Mesendoderm (in vitro differentiated cells): ENCODE measurements at regions not wholly inside any gene's neighbourhood (a gene's known extent, or its start where the extent isn't known, plus 50 kb on each side); places are given as distances from the start of the nearest gene placed in this dataset.

Source experiments
- DNase-seq: peaks from one replicate; pipeline ENCODE4 v3.0.0; 2013
- H2AK5ac ChIP-seq: 2 replicates; pipeline ENCODE4 v1.6.1; 2013; ENCODE audit warnings: low read length, inconsistent platforms
- H2BK120ac ChIP-seq: 2 replicates; pipeline ENCODE4 v1.6.1; 2013; ENCODE audit warnings: low read depth, mild to moderate bottlenecking, low read length, moderate library complexity, mixed read lengths
- H2BK15ac ChIP-seq: replicated peaks from 2 replicates; pipeline ENCODE4 v1.6.1; 2013; ENCODE audit warnings: low read depth, mild to moderate bottlenecking, moderate library complexity
- H2BK5ac ChIP-seq: 2 replicates; pipeline ENCODE4 v1.6.1; 2013; ENCODE audit warnings: low read length, inconsistent platforms
- H3K18ac ChIP-seq: 2 replicates; pipeline ENCODE4 v1.6.1; 2013; ENCODE audit warnings: mild to moderate bottlenecking, low read length, mixed read lengths
- H3K23ac ChIP-seq: one replicate; pipeline ENCODE4 v1.6.1; 2013; ENCODE audit warnings: low read length
- H3K27ac ChIP-seq: 2 replicates; pipeline ENCODE4 v1.5.1; 2013; ENCODE audit warnings: low read depth, mild to moderate bottlenecking, inconsistent platforms, low read length, moderate library complexity
- H3K27me3 ChIP-seq: 2 replicates; pipeline ENCODE4 v1.6.1; 2013; ENCODE audit warnings: low read length, control low read depth, mild to moderate bottlenecking, inconsistent platforms; ENCODE audit not compliant: insufficient read depth, poor library complexity
- H3K36me3 ChIP-seq: 2 replicates; pipeline ENCODE4 v1.6.1; 2013; ENCODE audit warnings: low read length, inconsistent platforms; ENCODE audit not compliant: control insufficient read depth, insufficient read depth
- H3K4ac ChIP-seq: one replicate; pipeline ENCODE4 v1.6.1; 2013; ENCODE audit warnings: low read depth, mild to moderate bottlenecking, low read length, moderate library complexity
- H3K4me1 ChIP-seq: 2 replicates; pipeline ENCODE4 v1.6.1; 2013; ENCODE audit warnings: low read depth, low read length, inconsistent platforms; ENCODE audit not compliant: control insufficient read depth
- H3K4me2 ChIP-seq: 2 replicates; pipeline ENCODE4 v1.6.1; 2013; ENCODE audit warnings: low read length
- H3K4me3 ChIP-seq: 2 replicates; pipeline ENCODE4 v1.5.1; 2013; ENCODE audit warnings: mild to moderate bottlenecking, low read length
- H3K56ac ChIP-seq: one replicate; pipeline ENCODE4 v1.6.1; 2013; ENCODE audit warnings: low read length
- H3K79me1 ChIP-seq: 2 replicates; pipeline ENCODE4 v1.6.1; 2013; ENCODE audit warnings: low read length, inconsistent platforms
- H3K79me2 ChIP-seq: 2 replicates; pipeline ENCODE4 v1.6.1; 2013; ENCODE audit warnings: mild to moderate bottlenecking, low read length; ENCODE audit not compliant: control insufficient read depth, insufficient read depth
- H3K9ac ChIP-seq: 2 replicates; pipeline ENCODE4 v1.6.1; 2013; ENCODE audit warnings: low read length, inconsistent platforms
- H4K5ac ChIP-seq: one replicate; pipeline ENCODE4 v1.6.1; 2013; ENCODE audit warnings: low read length
- H4K8ac ChIP-seq: one replicate; pipeline ENCODE4 v1.6.1; 2013; ENCODE audit warnings: low read depth, mild to moderate bottlenecking, control low read depth, low read length, moderate library complexity
- WGBS: extraction: QIAGEN DNeasy Blood & Tissue Kit; methylation state at CpG from one replicate; pipeline ENCODE4 v1.1.7; 2013; ENCODE audit warnings: low lambda C conversion rate, missing lambda C conversion rate; ENCODE audit not compliant: insufficient coverage; ENCODE audit errors: extremely low coverage; 5-methylcytosine and 5-hydroxymethylcytosine counted together

DNA sequence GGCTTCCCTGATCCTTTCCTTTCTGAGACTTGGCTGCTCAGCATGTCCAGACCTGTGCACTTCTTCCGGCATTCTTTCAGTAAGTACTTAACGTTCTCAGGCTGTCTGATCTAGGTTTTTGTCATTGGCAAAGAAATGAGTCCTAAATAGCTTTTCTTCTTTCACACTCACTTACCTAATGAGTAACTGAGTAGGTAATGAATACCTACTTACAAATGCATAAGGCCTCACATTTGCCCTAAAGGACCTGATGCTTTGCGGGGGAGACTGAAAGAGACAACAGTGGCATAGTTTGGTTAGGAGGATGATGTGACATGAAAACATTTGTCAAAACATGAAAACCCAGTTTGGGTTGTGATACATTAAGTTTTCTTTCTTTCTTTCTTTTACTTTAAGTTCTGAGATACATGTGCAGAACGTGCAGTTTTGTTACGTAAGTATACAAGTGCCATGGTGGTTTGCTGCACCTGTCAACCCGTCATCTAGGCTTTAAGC lies 516.7 kb upstream of the CFAP20DC start:
- no peak for DNase-seq
- no peak overlapping the region for H3K9ac ChIP-seq
- H4K8ac ChIP-seq = no peak overlapping the region
- H3K18ac ChIP-seq = no peak overlapping the region
- no peak overlapping the region for H4K5ac ChIP-seq
- no peaks in the 10 kb centered on the region for H3K79me2 ChIP-seq
- H3K79me1 ChIP-seq = no peaks in the 10 kb centered on the region
- H3K4ac ChIP-seq = no peak overlapping the region
- H3K4me1 ChIP-seq = peaks cover 2% of the 10 kb centered on the region
- no peak overlapping the region for H3K4me3 ChIP-seq
- H2BK5ac ChIP-seq = no peak overlapping the region
- no peak overlapping the region for H2BK15ac ChIP-seq
- H3K23ac ChIP-seq = no peak overlapping the region
- H3K36me3 ChIP-seq = no peaks in the 10 kb centered on the region
- WGBS = no CpG with 5 or more reads among the region's 6 CpGs
- H3K4me2 ChIP-seq = no peak overlapping the region
- H3K56ac ChIP-seq = no peak overlapping the region
- no peaks in the 10 kb centered on the region for H3K27me3 ChIP-seq
- no peak overlapping the region for H2BK120ac ChIP-seq
- H2AK5ac ChIP-seq = no peak overlapping the region
- H3K27ac ChIP-seq = no peak overlapping the region

DNA sequence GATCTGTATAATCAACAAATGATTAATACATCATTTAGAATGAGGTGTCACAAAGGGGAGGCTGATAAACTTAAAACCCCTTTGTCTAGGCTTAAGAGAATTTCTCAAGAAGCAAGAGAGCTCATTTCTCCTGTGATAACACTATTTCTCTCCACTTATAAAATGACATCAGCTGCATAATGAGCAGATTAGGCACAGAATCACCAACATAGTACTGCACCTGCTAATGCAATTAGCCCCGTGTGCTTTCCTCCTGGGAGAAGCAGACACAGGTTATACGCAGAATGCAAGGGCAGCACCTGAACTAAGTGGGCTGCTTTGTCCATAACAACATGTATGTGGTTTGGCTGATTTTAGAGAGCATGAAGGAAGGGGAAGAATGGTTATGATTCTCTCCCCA lies 515.3 kb upstream of the CFAP20DC start:
- Histone ChIP-seq H3K79me2 (no peaks in the 10 kb centered on the region), H2AK5ac (no peak overlapping the region), H4K8ac (no peak overlapping the region), H3K4me1 (no peaks in the 10 kb centered on the region), H2BK15ac (no peak overlapping the region), H3K56ac (no peak overlapping the region), H3K36me3 (no peaks in the 10 kb centered on the region), H3K79me1 (no peaks in the 10 kb centered on the region), H2BK120ac (no peak overlapping the region), H3K4ac (no peak overlapping the region), H3K23ac (no peak overlapping the region), H2BK5ac (no peak overlapping the region), H3K27ac (no peak overlapping the region), H3K4me3 (no peak overlapping the region), H3K18ac (no peak overlapping the region), H3K9ac (no peak overlapping the region), H3K4me2 (no peak overlapping the region), H4K5ac (no peak overlapping the region), H3K27me3 (no peaks in the 10 kb centered on the region)
- no peak for DNase-seq
- no CpG with 5 or more reads among the region's 2 CpGs for WGBS

DNA sequence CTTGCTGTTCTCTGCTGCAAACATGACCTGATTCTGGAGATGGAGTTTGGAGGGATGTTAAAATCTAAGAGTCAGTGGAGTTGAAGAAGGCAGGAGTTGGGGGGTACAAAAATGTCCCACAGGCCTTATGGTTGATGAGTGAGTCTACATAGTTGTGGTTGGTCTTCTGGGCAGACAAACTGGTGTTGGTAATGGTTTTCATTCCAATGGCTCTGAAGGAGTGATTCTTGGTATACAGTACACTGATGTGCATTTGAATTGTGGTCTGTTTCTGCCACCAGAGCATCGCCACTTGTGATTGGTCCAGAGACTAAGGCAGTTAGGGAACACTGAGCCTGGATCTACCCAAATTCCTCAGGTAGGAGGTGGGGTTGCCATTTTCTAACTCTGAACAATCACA lies 514.1 kb upstream of the CFAP20DC start:
- Histone ChIP-seq H2AK5ac (no peak overlapping the region), H3K4me3 (no peak overlapping the region), H3K56ac (no peak overlapping the region), H3K79me1 (no peaks in the 10 kb centered on the region), H3K18ac (no peak overlapping the region), H3K27ac (no peak overlapping the region), H2BK15ac (no peak overlapping the region), H4K5ac (no peak overlapping the region), H3K4ac (no peak overlapping the region), H3K36me3 (no peaks in the 10 kb centered on the region), H3K9ac (no peak overlapping the region), H3K79me2 (no peaks in the 10 kb centered on the region), H2BK5ac (no peak overlapping the region), H3K4me1 (no peaks in the 10 kb centered on the region), H3K4me2 (no peak overlapping the region), H2BK120ac (no peak overlapping the region), H3K27me3 (no peaks in the 10 kb centered on the region), H3K23ac (no peak overlapping the region), H4K8ac (no peak overlapping the region)
- WGBS = no CpG with 5 or more reads among the region's 1 CpG
- no peak for DNase-seq

DNA sequence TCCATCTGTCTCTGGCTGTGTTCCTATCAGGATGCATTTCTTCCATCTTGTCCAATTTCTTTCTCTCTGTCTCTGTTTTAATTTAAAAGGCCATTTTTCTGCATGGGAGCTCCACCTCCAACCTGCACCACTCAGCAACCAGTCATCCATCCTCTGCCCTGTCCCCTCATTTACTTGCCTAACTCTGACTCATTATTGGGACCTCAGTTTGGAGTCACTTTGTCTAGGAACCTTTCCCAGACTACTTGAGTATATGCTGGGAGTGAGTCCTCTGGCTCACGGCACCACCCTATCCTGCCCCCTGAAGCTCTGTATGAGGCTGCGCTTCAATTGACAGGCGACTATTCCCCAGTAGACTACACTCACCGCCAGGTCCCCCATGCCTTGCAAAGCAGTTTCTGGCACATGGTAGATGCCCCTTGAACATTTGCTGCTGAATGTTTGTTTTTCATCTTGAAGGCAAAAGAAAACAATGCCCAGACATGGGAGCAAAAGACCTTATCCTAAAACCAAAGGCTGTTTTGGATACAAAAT lies 513.3 kb upstream of the CFAP20DC start:
- no peak overlapping the region for H2BK5ac ChIP-seq
- no peaks in the 10 kb centered on the region for H3K79me2 ChIP-seq
- no peak overlapping the region for H2BK15ac ChIP-seq
- no peaks in the 10 kb centered on the region for H3K36me3 ChIP-seq
- H3K27me3 ChIP-seq = no peaks in the 10 kb centered on the region
- H4K5ac ChIP-seq = no peak overlapping the region
- no peak overlapping the region for H3K4ac ChIP-seq
- no peak overlapping the region for H2AK5ac ChIP-seq
- no peak overlapping the region for H3K9ac ChIP-seq
- H3K18ac ChIP-seq = no peak overlapping the region
- DNase-seq = no peak
- no peak overlapping the region for H3K4me3 ChIP-seq
- H3K27ac ChIP-seq = no peak overlapping the region
- H3K56ac ChIP-seq = no peak overlapping the region
- H4K8ac ChIP-seq = no peak overlapping the region
- WGBS = no CpG with 5 or more reads among the region's 4 CpGs
- no peaks in the 10 kb centered on the region for H3K4me1 ChIP-seq
- H3K4me2 ChIP-seq = no peak overlapping the region
- no peak overlapping the region for H2BK120ac ChIP-seq
- H3K23ac ChIP-seq = no peak overlapping the region
- no peaks in the 10 kb centered on the region for H3K79me1 ChIP-seq

DNA sequence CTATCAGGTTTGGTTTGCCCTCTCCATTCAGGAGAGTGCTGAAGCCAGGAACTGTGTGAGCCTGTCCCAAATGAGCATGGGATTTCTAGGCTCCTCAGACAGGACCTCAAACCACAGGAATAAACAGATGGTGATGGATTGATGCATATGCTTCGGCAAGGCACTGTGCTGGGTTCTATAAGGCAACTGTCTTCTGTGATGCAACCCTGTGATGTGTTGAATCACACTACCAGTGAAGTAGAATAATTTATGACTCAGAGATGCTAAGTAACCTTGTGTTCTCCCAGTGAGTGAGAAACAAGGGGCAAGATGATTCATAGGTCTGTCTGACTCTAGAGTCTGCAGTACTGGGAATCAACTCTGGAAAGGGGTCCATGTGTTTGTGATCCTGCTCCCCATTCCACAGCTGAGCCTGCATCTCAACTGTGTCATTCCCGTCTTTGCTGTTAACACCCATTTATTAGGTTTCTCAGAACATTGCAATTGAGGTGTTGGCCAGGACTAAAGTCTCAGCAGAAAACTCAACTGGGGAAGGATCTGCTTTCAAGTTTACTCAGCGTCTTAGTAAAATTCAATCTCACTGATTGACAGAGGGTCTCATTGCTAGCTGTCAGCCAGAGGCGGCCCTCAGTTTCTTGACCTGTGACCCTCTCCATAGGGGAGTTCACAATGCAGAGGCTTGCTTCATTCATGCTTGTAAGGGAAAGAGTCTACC lies 510.1 kb upstream of the CFAP20DC start:
- Histone ChIP-seq H2BK5ac (no peak overlapping the region), H3K18ac (no peak overlapping the region), H2AK5ac (no peak overlapping the region), H3K4me2 (no peak overlapping the region), H4K8ac (no peak overlapping the region), H3K27ac (no peak overlapping the region), H3K4me1 (no peaks in the 10 kb centered on the region), H3K79me2 (no peaks in the 10 kb centered on the region), H2BK15ac (no peak overlapping the region), H3K4ac (no peak overlapping the region), H3K9ac (no peak overlapping the region), H3K36me3 (no peaks in the 10 kb centered on the region), H3K23ac (no peak overlapping the region), H2BK120ac (no peak overlapping the region), H3K79me1 (no peaks in the 10 kb centered on the region), H3K56ac (no peak overlapping the region), H3K4me3 (no peak overlapping the region), H4K5ac (no peak overlapping the region), H3K27me3 (no peaks in the 10 kb centered on the region)
- peak; percentile 87 for DNase-seq
- no CpG with 5 or more reads among the region's 4 CpGs for WGBS
